HEK293 (cell line): ENCODE measurements at regions not wholly inside any gene's neighbourhood (a gene's known extent, or its start where the extent isn't known, plus 50 kb on each side); places are given as distances from the start of the nearest gene placed in this dataset.

Experiments
- CTCF ChIP-seq: fragments of 450-650 bp; formaldehyde crosslinking; IDR thresholded peaks from 2 replicates; pipeline ENCODE4 v1.5.1; 2016; ENCODE audit warnings: missing biosample characterization, missing genetic modification characterization
- TRIM28 ChIP-seq: IDR thresholded peaks from 2 replicates; pipeline ENCODE4 v1.6.1; 2011; ENCODE audit warnings: low read length, control low read depth, borderline replicate concordance

GRCh38 chr19:5232798-5233505 is 107.7 kb downstream of the PTPRS start:
- no peak for TF ChIP-seq TRIM28
- TF ChIP-seq CTCF (tag by site-specific recombination), result no peak
